Inflammatory macrophage (primary cell): ENCODE measurements at regions not wholly inside any gene's neighbourhood (a gene's known extent, or its start where the extent isn't known, plus 50 kb on each side); places are given as distances from the start of the nearest gene placed in this dataset.

ENCODE experiments used
- DNase-seq, 2 donors: peaks; one replicate each; pipeline ENCODE4 v3.0.0-alpha.2; 2020 to 2022

GRCh38 chr1:208298593-208299269 lies 54.5 kb upstream of the PLXNA2 start:
- DNase-seq: no peak

GRCh38 chr1:208300084-208300770 lies 56.0 kb upstream of the PLXNA2 start:
- DNase-seq: no peak

- no peak for DNase-seq
Measured at GRCh38 chr1:208302699-208303238, 58.6 kb upstream of the PLXNA2 start.

GRCh38 chr1:208303743-208304712 lies 59.8 kb upstream of the PLXNA2 start:
- no peak for DNase-seq

GRCh38 chr1:208308221-208308620 lies 64.0 kb upstream of the PLXNA2 start:
- no peak for DNase-seq

GRCh38 chr1:208309771-208310170 lies 65.6 kb upstream of the PLXNA2 start:
- no peak for DNase-seq

GRCh38 chr1:208312706-208313105 lies 68.5 kb upstream of the PLXNA2 start:
- no peak for DNase-seq

GRCh38 chr1:208314431-208314830 lies 70.2 kb upstream of the PLXNA2 start:
- no peak for DNase-seq

GRCh38 chr1:208318150-208318734 lies 74.1 kb upstream of the PLXNA2 start:
- DNase-seq: no peak

- DNase-seq: no peak
Measured at GRCh38 chr1:208324005-208324404, 79.8 kb upstream of the PLXNA2 start.

- no peak for DNase-seq
Measured at GRCh38 chr1:208326033-208326432, 81.8 kb upstream of the PLXNA2 start.

GRCh38 chr1:208329300-208329699 lies 85.1 kb upstream of the PLXNA2 start:
- no peak for DNase-seq

GRCh38 chr1:208332036-208332773 lies 88.0 kb upstream of the PLXNA2 start:
- DNase-seq: no peak

GRCh38 chr1:208332774-208333126 lies 88.6 kb upstream of the PLXNA2 start:
- no peak for DNase-seq

GRCh38 chr1:208333676-208334075 lies 89.5 kb upstream of the PLXNA2 start:
- no peak for DNase-seq

- DNase-seq: no peak
Measured at GRCh38 chr1:208335371-208336136, 91.4 kb upstream of the PLXNA2 start.

- no peak for DNase-seq
Measured at GRCh38 chr1:208336137-208336518, 91.9 kb upstream of the PLXNA2 start.

GRCh38 chr1:208339911-208340310 lies 95.7 kb upstream of the PLXNA2 start:
- no peak for DNase-seq

- no peak for DNase-seq
Measured at GRCh38 chr1:208343226-208343625, 99.0 kb upstream of the PLXNA2 start.

GRCh38 chr1:208344202-208344857 lies 100.1 kb upstream of the PLXNA2 start:
- no peak for DNase-seq

GRCh38 chr1:208347191-208347590 lies 103.0 kb upstream of the PLXNA2 start:
- DNase-seq: no peak
